Trophoblast cell (in vitro differentiated cells and primary cell): ENCODE measurements at regions not wholly inside any gene's neighbourhood (a gene's known extent, or its start where the extent isn't known, plus 50 kb on each side); places are given as distances from the start of the nearest gene placed in this dataset.

Experiments
- DNase-seq, 2 donors: peaks; one replicate each; pipeline ENCODE4 v3.0.0-alpha.2; 2016
- H2AFZ ChIP-seq: 2 replicates; pipeline ENCODE4 v1.6.1; 2013; ENCODE audit warnings: low read length, moderate library complexity, mild to moderate bottlenecking; ENCODE audit not compliant: insufficient read depth, poor library complexity
- H2AK5ac ChIP-seq: 2 replicates; pipeline ENCODE4 v1.6.1; 2013; ENCODE audit warnings: mild to moderate bottlenecking, low read length
- H2BK120ac ChIP-seq: 2 replicates; pipeline ENCODE4 v1.6.1; 2013; ENCODE audit warnings: low read length, mild to moderate bottlenecking, moderate library complexity; ENCODE audit not compliant: insufficient read depth, poor library complexity
- H2BK12ac ChIP-seq: 2 replicates; pipeline ENCODE4 v1.6.1; 2013; ENCODE audit warnings: mild to moderate bottlenecking, low read length, moderate library complexity
- H2BK5ac ChIP-seq: 2 replicates; pipeline ENCODE4 v1.6.1; 2013; ENCODE audit warnings: low read length, low read depth, moderate library complexity, mild to moderate bottlenecking; ENCODE audit not compliant: poor library complexity
- H3K14ac ChIP-seq: 2 replicates; pipeline ENCODE4 v1.6.1; 2013; ENCODE audit warnings: mild to moderate bottlenecking, low read length
- H3K18ac ChIP-seq: 2 replicates; pipeline ENCODE4 v1.6.1; 2013; ENCODE audit warnings: mild to moderate bottlenecking, low read length
- H3K23ac ChIP-seq: 2 replicates; pipeline ENCODE4 v1.6.1; 2013; ENCODE audit warnings: low read length
- H3K27ac ChIP-seq: 2 replicates; pipeline ENCODE4 v1.5.1; 2013; ENCODE audit warnings: low read depth, mild to moderate bottlenecking, inconsistent platforms, low read length, moderate library complexity
- H3K27me3 ChIP-seq: 2 replicates; pipeline ENCODE4 v1.6.1; 2013; ENCODE audit warnings: inconsistent platforms, mild to moderate bottlenecking, low read length, moderate library complexity; ENCODE audit not compliant: insufficient read depth
- H3K36me3 ChIP-seq, 2 experiments: 1 replicate in 1 of 2; 2 replicates in 1 of 2; pipeline ENCODE4 v1.6.1; 2013; ENCODE audit warnings: low read length in 2 of 2, mild to moderate bottlenecking in 2 of 2, moderate library complexity in 1 of 2; ENCODE audit not compliant: insufficient read depth in 2 of 2, control insufficient read depth in 1 of 2
- H3K4ac ChIP-seq: 2 replicates; pipeline ENCODE4 v1.6.1; 2013; ENCODE audit warnings: low read depth, mild to moderate bottlenecking, low read length, moderate library complexity
- H3K4me1 ChIP-seq, 2 experiments: 1 replicate in 1 of 2; 2 replicates in 1 of 2; pipeline ENCODE4 v1.6.1; 2013; ENCODE audit warnings: low read length in 2 of 2, mild to moderate bottlenecking in 2 of 2, moderate library complexity in 1 of 2; ENCODE audit not compliant: insufficient read depth in 2 of 2, control insufficient read depth in 1 of 2
- H3K4me2 ChIP-seq: 2 replicates; pipeline ENCODE4 v1.6.1; 2013; ENCODE audit warnings: inconsistent platforms, mild to moderate bottlenecking, low read length, moderate library complexity
- H3K4me3 ChIP-seq: 2 replicates; pipeline ENCODE4 v1.5.1; 2013; ENCODE audit warnings: mild to moderate bottlenecking, low read depth, low read length, inconsistent platforms
- H3K79me1 ChIP-seq: one replicate; pipeline ENCODE4 v1.6.1; 2013; ENCODE audit warnings: low read length
- H3K79me2 ChIP-seq: 2 replicates; pipeline ENCODE4 v1.6.1; 2013; ENCODE audit warnings: low read length, mild to moderate bottlenecking; ENCODE audit not compliant: control insufficient read depth, insufficient read depth, poor library complexity
- H3K9ac ChIP-seq: 2 replicates; pipeline ENCODE4 v1.6.1; 2013; ENCODE audit warnings: mild to moderate bottlenecking, low read length
- H3K9me3 ChIP-seq: 2 replicates; pipeline ENCODE4 v1.6.1; 2013; ENCODE audit warnings: low read depth, mild to moderate bottlenecking, control low read depth, inconsistent platforms, low read length; ENCODE audit not compliant: insufficient read depth
- H4K12ac ChIP-seq: 2 replicates; pipeline ENCODE4 v1.6.1; 2013; ENCODE audit warnings: low read depth, mild to moderate bottlenecking, low read length, moderate library complexity
- H4K8ac ChIP-seq: 2 replicates; pipeline ENCODE4 v1.6.1; 2013; ENCODE audit warnings: low read depth, mild to moderate bottlenecking, low read length, moderate library complexity
- H4K91ac ChIP-seq: one replicate; pipeline ENCODE4 v1.6.1; 2013; ENCODE audit warnings: low read depth, mild to moderate bottlenecking, low read length, moderate library complexity
- WGBS: extraction: QIAGEN DNeasy Blood & Tissue Kit; methylation state at CpG from one replicate; pipeline ENCODE4 v1.1.7; 2013; ENCODE audit warnings: missing lambda C conversion rate; ENCODE audit not compliant: insufficient read length, insufficient coverage; ENCODE audit errors: extremely low coverage; 5-methylcytosine and 5-hydroxymethylcytosine counted together

DNA sequence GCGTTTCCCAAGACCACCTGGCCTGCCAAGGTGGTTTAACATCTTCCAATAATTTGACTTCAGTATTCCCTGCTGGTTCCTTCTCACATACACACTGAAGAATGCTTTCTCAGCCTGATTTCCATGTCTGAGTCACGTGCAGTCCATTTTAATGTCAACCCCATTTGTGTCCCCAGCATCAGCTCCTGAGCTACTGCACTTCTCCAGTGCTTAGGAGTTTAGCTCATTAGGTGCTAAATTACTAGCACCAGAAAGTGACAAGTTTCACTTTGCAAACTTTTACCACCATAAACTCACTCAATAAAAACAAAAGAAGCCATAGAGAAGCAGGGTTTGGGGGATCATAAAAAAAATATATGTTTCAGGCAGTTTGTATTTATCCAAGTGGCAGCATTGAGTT lies 279.3 kb upstream of the SORCS1 start:
- Histone ChIP-seq H3K18ac (no peak overlapping the region), H4K8ac (no peak overlapping the region)
- WGBS, result no CpG with 5 or more reads among the region's 2 CpGs

GRCh38 chr10:107443326-107443725 lies 278.8 kb upstream of the SORCS1 start:
- no peak overlapping the region for H2AK5ac ChIP-seq
- H4K12ac ChIP-seq, result no peak overlapping the region
- no peak overlapping the region for H3K4me2 ChIP-seq
- no peak overlapping the region for H3K14ac ChIP-seq
- no peak for DNase-seq
- H3K27me3 ChIP-seq, result no peaks in the 10 kb centered on the region
- no CpG with 5 or more reads among the region's 1 CpG for WGBS
- no peak overlapping the region for H3K27ac ChIP-seq
- H3K4me3 ChIP-seq, result peak overlapping the region; percentile 61
- no peaks in the 10 kb centered on the region for H3K79me2 ChIP-seq
- H4K91ac ChIP-seq, result no peak overlapping the region
- no peak overlapping the region for H2BK120ac ChIP-seq
- H3K23ac ChIP-seq, result no peak overlapping the region
- H2BK12ac ChIP-seq, result no peak overlapping the region
- no peak overlapping the region for H2AFZ ChIP-seq
- H3K4ac ChIP-seq, result no peak overlapping the region
- no peak overlapping the region for H3K9ac ChIP-seq
- H2BK5ac ChIP-seq, result no peak overlapping the region
- H3K18ac ChIP-seq, result no peak overlapping the region
- no peaks in the 10 kb centered on the region for H3K9me3 ChIP-seq
- H3K36me3 ChIP-seq, result no peaks in the 10 kb centered on the region
- no peaks in the 10 kb centered on the region for H3K4me1 ChIP-seq
- no peaks in the 10 kb centered on the region for H3K79me1 ChIP-seq
- no peak overlapping the region for H4K8ac ChIP-seq

More for the DNA sequence above, 279.3 kb upstream of the SORCS1 start:
- Histone ChIP-seq H3K79me1 (no peaks in the 10 kb centered on the region), H3K4me3 (peak overlapping the region; percentile 61), H3K4ac (no peak overlapping the region), H3K79me2 (no peaks in the 10 kb centered on the region), H3K14ac (no peak overlapping the region), H3K23ac (no peak overlapping the region), H3K36me3 (no peaks in the 10 kb centered on the region), H4K91ac (no peak overlapping the region), H2AK5ac (no peak overlapping the region), H2BK5ac (no peak overlapping the region), H3K9me3 (no peaks in the 10 kb centered on the region), H3K9ac (no peak overlapping the region), H3K4me2 (no peak overlapping the region), H4K12ac (no peak overlapping the region), H2BK12ac (no peak overlapping the region), H2AFZ (no peak overlapping the region), H3K27me3 (no peaks in the 10 kb centered on the region), H2BK120ac (no peak overlapping the region), H3K27ac (no peak overlapping the region), H3K4me1 (no peaks in the 10 kb centered on the region)
- DNase-seq, result no peak

- H4K91ac ChIP-seq, result no peak overlapping the region
- no peak overlapping the region for H2BK120ac ChIP-seq
- no peak overlapping the region for H4K12ac ChIP-seq
- no peak overlapping the region for H2AK5ac ChIP-seq
- no peaks in the 10 kb centered on the region for H3K9me3 ChIP-seq
- H3K27me3 ChIP-seq, result no peaks in the 10 kb centered on the region
- no peak overlapping the region for H3K4ac ChIP-seq
- H2BK5ac ChIP-seq, result no peak overlapping the region
- no peaks in the 10 kb centered on the region for H3K79me1 ChIP-seq
- no peak for DNase-seq
- H3K36me3 ChIP-seq, result no peaks in the 10 kb centered on the region
- no peak overlapping the region for H3K4me3 ChIP-seq
- H2BK12ac ChIP-seq, result no peak overlapping the region
- H3K27ac ChIP-seq, result no peak overlapping the region
- no peak overlapping the region for H4K8ac ChIP-seq
- H3K18ac ChIP-seq, result no peak overlapping the region
- no peak overlapping the region for H3K14ac ChIP-seq
- H2AFZ ChIP-seq, result no peak overlapping the region
- H3K4me2 ChIP-seq, result peak overlapping the region; percentile 45
- H3K9ac ChIP-seq, result no peak overlapping the region
- peaks cover 0 to 3% of the 10 kb centered on the region in 2 experiments for H3K4me1 ChIP-seq
- H3K23ac ChIP-seq, result no peak overlapping the region
- WGBS, result no CpG with 5 or more reads among the region's 5 CpGs
- H3K79me2 ChIP-seq, result no peaks in the 10 kb centered on the region
These were observed 277.6 kb upstream of the SORCS1 start for GRCh38 chr10:107442035-107442505.

GRCh38 chr10:107440741-107441140 lies 276.2 kb upstream of the SORCS1 start:
- H2BK120ac ChIP-seq, result no peak overlapping the region
- WGBS, result no CpG with 5 or more reads among the region's 5 CpGs

More at GRCh38 chr10:107440741-107441140, 276.2 kb upstream of the SORCS1 start:
- no peak overlapping the region for H2BK5ac ChIP-seq
- no peak overlapping the region for H3K4me2 ChIP-seq
- no peak overlapping the region for H3K4me3 ChIP-seq
- no peak overlapping the region for H4K91ac ChIP-seq
- no peak overlapping the region for H4K8ac ChIP-seq
- DNase-seq, result no peak
- no peaks in the 10 kb centered on the region for H3K36me3 ChIP-seq
- H3K23ac ChIP-seq, result no peak overlapping the region
- H3K79me1 ChIP-seq, result no peaks in the 10 kb centered on the region
- H2BK12ac ChIP-seq, result no peak overlapping the region
- H3K4me1 ChIP-seq, result peaks cover 0 to 3% of the 10 kb centered on the region in 2 experiments
- H2AFZ ChIP-seq, result no peak overlapping the region
- H2AK5ac ChIP-seq, result no peak overlapping the region
- no peak overlapping the region for H3K14ac ChIP-seq
- H3K9me3 ChIP-seq, result no peaks in the 10 kb centered on the region
- H3K27ac ChIP-seq, result no peak overlapping the region
- H3K27me3 ChIP-seq, result no peaks in the 10 kb centered on the region
- no peaks in the 10 kb centered on the region for H3K79me2 ChIP-seq
- no peak overlapping the region for H3K9ac ChIP-seq
- no peak overlapping the region for H3K18ac ChIP-seq
- H3K4ac ChIP-seq, result no peak overlapping the region
- no peak overlapping the region for H4K12ac ChIP-seq
